Smooth muscle cell (in vitro differentiated cells): ENCODE measurements at regions not wholly inside any gene's neighbourhood (a gene's known extent, or its start where the extent isn't known, plus 50 kb on each side); places are given as distances from the start of the nearest gene placed in this dataset.

ENCODE experiments used
- DNase-seq: peaks from one replicate; lab custom pipeline; 2025; ENCODE audit not compliant: unreplicated experiment; lab: John Stamatoyannopoulos, UW
- H2AFZ ChIP-seq: fragments of 200-600 bp; sonication (generic); 2 replicates; pipeline ENCODE4 v1.6.0; 2016; ENCODE audit warnings: antibody characterized with exemption, low read depth, mild to moderate bottlenecking
- H3F3A ChIP-seq: fragments of 200-600 bp; sonication (generic); 2 replicates; pipeline ENCODE4 v1.6.0; 2017; ENCODE audit warnings: antibody characterized with exemption, low read depth
- H3K27ac ChIP-seq: fragments of 200-600 bp; sonication (generic); 2 replicates; pipeline ENCODE4 v1.5.1; 2016; ENCODE audit warnings: low read depth, mild to moderate bottlenecking
- H3K27me3 ChIP-seq: fragments of 200-600 bp; sonication (generic); 2 replicates; pipeline ENCODE4 v1.6.1; 2016; ENCODE audit warnings: low read depth, mild to moderate bottlenecking
- H3K36me3 ChIP-seq: fragments of 200-600 bp; sonication (generic); 2 replicates; pipeline ENCODE4 v1.5.1; 2016; ENCODE audit warnings: low read depth
- H3K4me1 ChIP-seq: fragments of 200-600 bp; sonication (generic); 2 replicates; pipeline ENCODE4 v1.5.1; 2016; ENCODE audit warnings: low read depth
- H3K4me2 ChIP-seq: fragments of 200-600 bp; sonication (generic); 2 replicates; pipeline ENCODE4 v1.6.0; 2016; ENCODE audit warnings: mild to moderate bottlenecking
- H3K4me3 ChIP-seq: fragments of 200-600 bp; sonication (generic); 2 replicates; pipeline ENCODE4 v1.5.1; 2016; ENCODE audit warnings: mild to moderate bottlenecking
- H3K79me2 ChIP-seq: fragments of 200-600 bp; sonication (generic); 2 replicates; pipeline ENCODE4 v1.6.0; 2016; ENCODE audit warnings: low read depth, mild to moderate bottlenecking
- H3K9ac ChIP-seq: fragments of 200-600 bp; sonication (generic); 2 replicates; pipeline ENCODE4 v1.6.0; 2016; ENCODE audit warnings: low read depth
- H3K9me3 ChIP-seq: fragments of 200-600 bp; sonication (generic); replicated peaks from 2 replicates; pipeline ENCODE4 v1.5.1; 2016; ENCODE audit warnings: low read depth
- H4K20me1 ChIP-seq: fragments of 200-600 bp; sonication (generic); 2 replicates; pipeline ENCODE4 v1.6.0; 2016; ENCODE audit warnings: low read depth
- WGBS: methylation state at CpG from one replicate; pipeline ENCODE4 v1.1.7; 2016; ENCODE audit warnings: low lambda C conversion rate; 5-methylcytosine and 5-hydroxymethylcytosine counted together
- TF ChIP-seq, protein P1 (sequence below): fragments of 200-600 bp; sonication (generic); IDR thresholded peaks from 2 replicates; pipeline ENCODE4 v1.5.1; 2017; ENCODE audit warnings: borderline replicate concordance, mild to moderate bottlenecking, antibody characterized with exemption; ENCODE audit not compliant: insufficient read depth, poor library complexity, severe bottlenecking

GRCh38 chr3:34300621-34301020 lies 502.2 kb downstream of the PDCD6IP start:
- no peak for DNase-seq
- Histone ChIP-seq H3F3A (no peaks in the 10 kb centered on the region), H2AFZ (no peak overlapping the region), H3K27me3 (no peaks in the 10 kb centered on the region), H3K4me2 (no peak overlapping the region), H3K4me3 (no peak overlapping the region), H3K27ac (no peak overlapping the region), H3K4me1 (peaks cover 16% of the 10 kb centered on the region), H3K36me3 (no peaks in the 10 kb centered on the region), H3K79me2 (no peaks in the 10 kb centered on the region), H3K9me3 (no peaks in the 10 kb centered on the region), H4K20me1 (no peaks in the 10 kb centered on the region), H3K9ac (no peak overlapping the region)
- TF ChIP-seq, protein P1, sequence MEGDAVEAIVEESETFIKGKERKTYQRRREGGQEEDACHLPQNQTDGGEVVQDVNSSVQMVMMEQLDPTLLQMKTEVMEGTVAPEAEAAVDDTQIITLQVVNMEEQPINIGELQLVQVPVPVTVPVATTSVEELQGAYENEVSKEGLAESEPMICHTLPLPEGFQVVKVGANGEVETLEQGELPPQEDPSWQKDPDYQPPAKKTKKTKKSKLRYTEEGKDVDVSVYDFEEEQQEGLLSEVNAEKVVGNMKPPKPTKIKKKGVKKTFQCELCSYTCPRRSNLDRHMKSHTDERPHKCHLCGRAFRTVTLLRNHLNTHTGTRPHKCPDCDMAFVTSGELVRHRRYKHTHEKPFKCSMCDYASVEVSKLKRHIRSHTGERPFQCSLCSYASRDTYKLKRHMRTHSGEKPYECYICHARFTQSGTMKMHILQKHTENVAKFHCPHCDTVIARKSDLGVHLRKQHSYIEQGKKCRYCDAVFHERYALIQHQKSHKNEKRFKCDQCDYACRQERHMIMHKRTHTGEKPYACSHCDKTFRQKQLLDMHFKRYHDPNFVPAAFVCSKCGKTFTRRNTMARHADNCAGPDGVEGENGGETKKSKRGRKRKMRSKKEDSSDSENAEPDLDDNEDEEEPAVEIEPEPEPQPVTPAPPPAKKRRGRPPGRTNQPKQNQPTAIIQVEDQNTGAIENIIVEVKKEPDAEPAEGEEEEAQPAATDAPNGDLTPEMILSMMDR: no peak
- 27% methylated on average over 3 of the region's 3 CpGs for WGBS

DNA sequence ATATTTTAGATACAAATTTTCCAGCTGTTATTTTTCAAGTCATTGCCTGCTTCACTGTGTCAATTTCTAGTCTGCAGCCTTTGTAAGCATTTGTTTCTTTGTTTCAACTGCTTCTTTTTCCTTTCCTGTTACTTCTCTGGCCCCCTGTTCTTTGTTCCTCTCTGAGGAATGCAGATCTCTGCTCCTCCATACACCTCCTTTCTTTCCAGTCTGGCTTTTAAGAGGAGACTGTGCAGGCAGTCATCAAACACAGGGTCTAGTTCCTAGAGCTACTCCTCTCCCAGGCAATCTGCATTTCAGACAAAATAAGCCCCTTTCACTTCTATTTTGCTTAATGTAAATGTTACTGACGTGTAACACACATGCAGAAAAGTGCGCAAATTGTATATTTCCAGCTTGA lies 502.9 kb downstream of the PDCD6IP start:
- Histone ChIP-seq H3K4me3 (no peak overlapping the region), H3K9me3 (no peaks in the 10 kb centered on the region), H3K9ac (no peak overlapping the region), H3K36me3 (no peaks in the 10 kb centered on the region), H3K27ac (no peak overlapping the region), H3K4me1 (peaks cover 16% of the 10 kb centered on the region), H2AFZ (no peak overlapping the region), H3K4me2 (no peak overlapping the region), H3K27me3 (no peaks in the 10 kb centered on the region), H3F3A (no peaks in the 10 kb centered on the region), H4K20me1 (no peaks in the 10 kb centered on the region), H3K79me2 (no peaks in the 10 kb centered on the region)
- DNase-seq: no peak
- TF ChIP-seq, protein P1: no peak
- WGBS: 95% methylated on average over 2 of the region's 2 CpGs

DNA sequence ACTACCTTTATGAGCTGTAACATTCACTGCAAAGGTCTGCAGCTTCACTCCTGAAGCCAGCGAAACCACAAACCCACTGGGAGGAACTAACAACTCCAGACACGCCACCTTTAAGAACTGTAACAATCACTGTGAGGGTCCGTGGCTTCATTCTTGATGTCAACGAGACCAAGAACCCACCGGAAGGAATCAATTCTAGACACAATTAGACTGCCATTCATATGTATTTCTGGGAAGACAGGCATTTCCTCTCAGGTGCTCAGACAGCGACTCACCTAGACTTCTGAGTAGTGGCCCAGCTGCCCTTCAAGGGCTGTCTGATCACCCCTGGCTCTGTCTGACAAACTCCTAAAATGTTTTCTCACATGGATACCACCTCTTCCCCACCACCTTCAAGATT lies 506.8 kb downstream of the PDCD6IP start:
- Histone ChIP-seq H4K20me1 (no peaks in the 10 kb centered on the region), H3K4me3 (no peak overlapping the region), H3K27ac (no peak overlapping the region), H3K4me1 (peaks cover 16% of the 10 kb centered on the region), H3K27me3 (no peaks in the 10 kb centered on the region), H3K36me3 (no peaks in the 10 kb centered on the region), H3K9ac (no peak overlapping the region), H3K9me3 (no peaks in the 10 kb centered on the region), H3K4me2 (no peak overlapping the region), H3F3A (no peaks in the 10 kb centered on the region), H3K79me2 (no peaks in the 10 kb centered on the region), H2AFZ (no peak overlapping the region)
- TF ChIP-seq, protein P1: no peak
- no peak for DNase-seq
- 79% methylated on average over 6 of the region's 6 CpGs for WGBS

DNA sequence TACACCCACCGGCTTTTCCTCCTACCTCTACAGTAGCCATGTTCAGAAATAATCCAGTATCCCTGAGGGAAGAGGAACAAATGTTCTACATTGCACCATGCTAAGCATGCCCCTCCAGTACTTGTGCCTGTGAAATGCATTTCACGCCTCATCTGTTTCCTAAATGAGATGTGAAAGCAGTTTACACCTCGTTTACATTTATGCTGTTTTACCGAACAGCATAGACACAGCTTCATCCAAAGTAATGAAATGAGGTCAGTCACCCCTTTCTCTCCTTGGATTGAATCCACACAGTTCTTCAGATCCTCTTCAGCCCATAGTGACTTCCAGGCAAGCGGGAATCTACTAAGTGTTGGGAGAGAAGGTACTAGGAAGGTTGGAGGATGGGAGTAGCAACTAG lies 514.3 kb downstream of the PDCD6IP start:
- DNase-seq: no peak
- H4K20me1 ChIP-seq: no peaks in the 10 kb centered on the region
- H3K27me3 ChIP-seq: no peaks in the 10 kb centered on the region
- H3K4me1 ChIP-seq: no peaks in the 10 kb centered on the region
- no peak overlapping the region for H3K4me3 ChIP-seq
- H3K27ac ChIP-seq: no peak overlapping the region
- TF ChIP-seq, protein P1: no peak
- no peaks in the 10 kb centered on the region for H3K79me2 ChIP-seq
- no peak overlapping the region for H3K9ac ChIP-seq
- no peak overlapping the region for H3K4me2 ChIP-seq
- no peaks in the 10 kb centered on the region for H3K36me3 ChIP-seq
- no peaks in the 10 kb centered on the region for H3F3A ChIP-seq
- 75% methylated on average over 5 of the region's 5 CpGs for whole genome bisulfite sequencing
- H3K9me3 ChIP-seq: no peaks in the 10 kb centered on the region
- no peak overlapping the region for H2AFZ ChIP-seq
